AG04449 (cell line): ENCODE measurements at regions not wholly inside any gene's neighbourhood (a gene's known extent, or its start where the extent isn't known, plus 50 kb on each side); places are given as distances from the start of the nearest gene placed in this dataset.

Source experiments
- CTCF ChIA-PET: fragments of 350-600 bp; formaldehyde crosslinking; extraction: SDS; loops from one replicate; lab custom pipeline; 2021; ENCODE audit warnings: antibody characterized with exemption; lab: Yijun Ruan, JAX
- POLR2A ChIA-PET: fragments of 400-600, 350-600 bp; formaldehyde crosslinking; extraction: SDS; loops from one replicate; lab custom pipeline; 2020; ENCODE audit warnings: antibody characterized with exemption, inconsistent platforms; lab: Yijun Ruan, JAX
- DNase-seq: peaks from one replicate; pipeline ENCODE4 v3.0.0-alpha.2; 2010; ENCODE audit warnings: low read depth, low spot score
- H3K4me3 ChIP-seq: 2 replicates; pipeline ENCODE4 v1.5.1; 2011; ENCODE audit warnings: low read depth, mild to moderate bottlenecking, control low read depth, low read length
- TF ChIP-seq, protein P1 (sequence below): IDR thresholded peaks from one replicate; pipeline ENCODE4 v1.5.1; 2011; ENCODE audit warnings: mild to moderate bottlenecking, moderate library complexity, low read length, control low read depth, inconsistent platforms; ENCODE audit not compliant: insufficient read depth; ENCODE audit errors: missing control alignments

- ChIA-PET CTCF (interaction anchor here (1.4 to 2.4 kb wide), 2 partner anchors 9 to 67 kb away, joined by 4 to 6 read pairs; no protein-coding TSS in a partner anchor), POLR2A (no interaction called here)
- TF ChIP-seq, protein P1, sequence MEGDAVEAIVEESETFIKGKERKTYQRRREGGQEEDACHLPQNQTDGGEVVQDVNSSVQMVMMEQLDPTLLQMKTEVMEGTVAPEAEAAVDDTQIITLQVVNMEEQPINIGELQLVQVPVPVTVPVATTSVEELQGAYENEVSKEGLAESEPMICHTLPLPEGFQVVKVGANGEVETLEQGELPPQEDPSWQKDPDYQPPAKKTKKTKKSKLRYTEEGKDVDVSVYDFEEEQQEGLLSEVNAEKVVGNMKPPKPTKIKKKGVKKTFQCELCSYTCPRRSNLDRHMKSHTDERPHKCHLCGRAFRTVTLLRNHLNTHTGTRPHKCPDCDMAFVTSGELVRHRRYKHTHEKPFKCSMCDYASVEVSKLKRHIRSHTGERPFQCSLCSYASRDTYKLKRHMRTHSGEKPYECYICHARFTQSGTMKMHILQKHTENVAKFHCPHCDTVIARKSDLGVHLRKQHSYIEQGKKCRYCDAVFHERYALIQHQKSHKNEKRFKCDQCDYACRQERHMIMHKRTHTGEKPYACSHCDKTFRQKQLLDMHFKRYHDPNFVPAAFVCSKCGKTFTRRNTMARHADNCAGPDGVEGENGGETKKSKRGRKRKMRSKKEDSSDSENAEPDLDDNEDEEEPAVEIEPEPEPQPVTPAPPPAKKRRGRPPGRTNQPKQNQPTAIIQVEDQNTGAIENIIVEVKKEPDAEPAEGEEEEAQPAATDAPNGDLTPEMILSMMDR: no peak
- no peak overlapping the region for H3K4me3 ChIP-seq
- DNase-seq: no peak
Measured at GRCh38 chr6:17031961-17032360, 69.9 kb upstream of the STMND1 start.

- POLR2A ChIA-PET: no interaction called here
- CTCF ChIA-PET: no interaction called here
- TF ChIP-seq, protein P1: no peak
Measured at GRCh38 chr6:17027441-17027840, 74.4 kb upstream of the STMND1 start.

GRCh38 chr6:17022604-17023003 lies 79.2 kb upstream of the STMND1 start:
- CTCF ChIA-PET: interaction anchor here (1.5 kb wide), 1 partner anchor 10 kb away, joined by 4 read pairs; no protein-coding TSS in a partner anchor
- POLR2A ChIA-PET: no interaction called here
- DNase-seq: no peak

More at GRCh38 chr6:17027441-17027840, 74.4 kb upstream of the STMND1 start:
- H3K4me3 ChIP-seq: no peak overlapping the region
- DNase-seq: no peak

DNA sequence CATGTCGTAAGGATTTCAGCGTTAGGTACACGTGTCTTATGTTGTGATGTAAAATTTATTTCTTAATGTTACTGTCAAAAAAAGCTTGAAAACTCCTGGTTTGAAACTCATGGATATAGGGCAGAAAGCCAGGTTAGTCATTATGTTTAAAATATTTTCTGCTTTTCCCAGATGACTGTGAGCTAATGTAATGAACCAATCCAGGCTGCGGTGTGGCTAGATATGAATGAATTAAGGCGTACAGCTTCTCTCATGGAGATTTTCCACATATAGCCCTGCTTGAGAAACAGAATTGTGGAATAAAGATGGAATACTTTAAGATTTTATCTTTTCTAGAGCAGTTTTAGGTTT lies 80.3 kb upstream of the STMND1 start:
- no peak for DNase-seq
- ChIA-PET CTCF (interaction anchor here (0.8 to 2.1 kb wide), 4 partner anchors 12 to 65 kb away, joined by 3 to 6 read pairs (median 3); no protein-coding TSS in a partner anchor), POLR2A (interaction anchor here (0.6 kb wide), 1 partner anchor 12 kb away, joined by 3 read pairs; no protein-coding TSS in a partner anchor)
- TF ChIP-seq, protein P1: no peak
- no peak overlapping the region for H3K4me3 ChIP-seq

More at GRCh38 chr6:17022604-17023003, 79.2 kb upstream of the STMND1 start:
- H3K4me3 ChIP-seq: no peak overlapping the region
- TF ChIP-seq, protein P1: no peak

DNA sequence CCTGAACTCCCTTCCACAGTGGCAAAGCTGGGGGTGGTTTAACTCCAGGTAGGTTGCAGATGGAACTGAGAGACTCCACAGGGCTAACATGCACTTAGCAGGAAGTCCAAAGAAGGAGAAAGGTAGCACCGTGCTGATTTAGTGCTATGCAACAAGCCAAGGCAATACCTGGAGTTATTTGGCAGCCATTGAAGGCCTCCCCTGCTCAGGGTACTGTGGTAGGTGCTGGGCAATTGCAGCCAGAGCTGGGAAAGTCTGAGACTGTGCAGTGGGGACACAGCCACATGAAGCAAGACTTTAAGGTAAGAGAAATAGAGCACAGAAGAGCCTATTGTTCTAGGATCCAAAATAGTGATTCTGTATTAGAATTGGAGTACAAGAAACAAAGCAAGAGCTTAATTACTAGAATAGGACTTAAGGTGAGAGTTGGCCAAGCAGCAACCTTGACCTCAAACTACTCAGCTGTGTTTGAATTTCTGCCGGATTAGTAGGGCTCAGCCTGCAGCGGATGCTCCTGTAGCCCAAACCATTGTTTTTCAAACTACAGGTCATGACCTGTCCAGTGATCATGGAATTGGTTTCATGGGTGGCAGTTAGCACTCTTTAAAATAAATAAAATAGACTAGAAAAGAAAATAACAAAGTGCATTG lies 80.8 kb upstream of the STMND1 start:
- H3K4me3 ChIP-seq: no peak overlapping the region
- ChIA-PET POLR2A (interaction anchor here (0.6 kb wide), 1 partner anchor 12 kb away, joined by 3 read pairs; no protein-coding TSS in a partner anchor), CTCF (interaction anchor here (0.8 to 2.1 kb wide), 4 partner anchors 12 to 65 kb away, joined by 3 to 6 read pairs (median 3); no protein-coding TSS in a partner anchor)
- DNase-seq: no peak
- TF ChIP-seq, protein P1: no peak

DNA sequence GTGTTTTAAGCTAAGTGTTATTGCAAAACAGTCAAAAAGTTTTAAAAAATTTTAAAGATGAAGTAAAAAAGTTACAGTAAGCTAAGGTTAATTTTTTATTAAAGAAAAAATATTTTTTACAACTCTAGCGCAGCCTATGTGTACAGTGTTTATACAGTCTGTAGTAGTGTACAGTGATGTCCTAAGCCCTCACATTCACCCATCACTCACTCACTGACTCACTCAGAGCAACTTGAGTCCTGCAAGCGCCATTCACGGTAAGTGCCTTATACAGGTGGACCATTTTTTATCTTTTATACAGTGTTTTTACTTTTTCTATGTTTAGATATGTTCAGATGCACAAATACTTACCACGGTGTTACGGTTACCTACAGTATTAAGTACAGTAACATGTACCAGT lies 83.4 kb upstream of the STMND1 start:
- ChIA-PET CTCF (interaction anchor here (1.2 kb wide), 2 partner anchors 54 to 255 kb away, joined by 3 read pairs; no protein-coding TSS in a partner anchor), POLR2A (no interaction called here)
- TF ChIP-seq, protein P1: no peak
- no peak for DNase-seq
- no peak overlapping the region for H3K4me3 ChIP-seq
